Body of pancreas (tissue), 4 donors: ENCODE measurements at regions not wholly inside any gene's neighbourhood (a gene's known extent, or its start where the extent isn't known, plus 50 kb on each side); places are given as distances from the start of the nearest gene placed in this dataset.

Experiments
- ATAC-seq: fragments of 150-250 bp; one replicate; pipeline ENCODE4 v1.9.1; 2016
- DNase-seq, 4 donors: peaks; one replicate each; pipeline ENCODE4 v3.0.0-alpha.2; 2019
- H3K27ac ChIP-seq, 4 donors: fragments of 200-600 bp; sonication (generic); 1 replicate in 3 of 4; 2 replicates in 1 of 4; pipeline versions ENCODE4 v1.5.1 to v1.6.1; 2016 to 2019; ENCODE audit warnings: mild to moderate bottlenecking in 1 of 4, mixed read lengths in 1 of 4, moderate library complexity in 1 of 4
- H3K27me3 ChIP-seq, 2 donors: fragments of 200-600 bp; sonication (generic); one replicate each; pipeline ENCODE4 v1.6.0; 2016; ENCODE audit warnings: mild to moderate bottlenecking in 1 of 2
- H3K36me3 ChIP-seq, 2 donors: fragments of 200-600 bp; sonication (generic); replicated peaks in 1 of 2; 2 replicates each; pipeline ENCODE4 v1.5.1; 2016; ENCODE audit warnings: low read depth in 2 of 2; ENCODE audit not compliant: insufficient read depth in 1 of 2
- H3K4me1 ChIP-seq: fragments of 200-600 bp; sonication (generic); one replicate; pipeline ENCODE4 v1.6.0; 2016
- H3K4me3 ChIP-seq, 2 donors: fragments of 200-600 bp; sonication (generic); 1 replicate in 1 of 2; 2 replicates in 1 of 2; pipeline ENCODE4 v1.5.1; 2016 to 2019
- H3K9me3 ChIP-seq, 3 donors: fragments of 200-600 bp; sonication (generic); 1 replicate in 2 of 3; 2 replicates in 1 of 3; pipeline ENCODE4 v1.5.1; 2016
- CTCF ChIP-seq, 7 experiments: fragments of 450-650 bp in 4 of 7; fragments of 200-600 bp in 3 of 7; sonication (generic) in 3 of 7; IDR thresholded peaks; one replicate each; pipeline ENCODE4 v1.5.1; 2016 to 2019; ENCODE audit warnings: antibody characterized with exemption in 7 of 7
- POLR2A ChIP-seq, 3 donors: fragments of 450-650 bp; IDR thresholded peaks; one replicate each; pipeline ENCODE4 v1.6.1; 2016; ENCODE audit warnings: antibody characterized with exemption in 3 of 3, mild to moderate bottlenecking in 2 of 3
- WGBS, 2 donors: methylation state at CpG; one replicate each; pipeline ENCODE4 v1.1.5; 2017; 5-methylcytosine and 5-hydroxymethylcytosine counted together
- intact Hi-C: fragments of 100-400 bp; cut with DNase I; formaldehyde crosslinking; loops from one replicate; pipeline ENCODE4 v1.15.1; 2023

- Histone ChIP-seq H3K36me3 (no peaks in the 10 kb centered on the region), H3K27ac (peak overlapping the region in 2 of 4 donors; percentile 60 to 67), H3K9me3 (no peaks in the 10 kb centered on the region), H3K27me3 (no peaks in the 10 kb centered on the region), H3K4me3 (no peak overlapping the region), H3K4me1 (peaks cover 12% of the 10 kb centered on the region)
- DNase-seq: peak in 1 of 4 donors; percentile 10
- intact Hi-C loops: no loop called here
- WGBS, 2 donors: 0% methylated on average over 1 of the region's 1 CpG
- TF ChIP-seq CTCF (IDR thresholded peaks at IDR 0.05): no peak
- peak; percentile 90 for ATAC-seq
Observed at GRCh38 chr1:60573121-60573520, 499.6 kb upstream of the C1orf87 start.

GRCh38 chr1:60572378-60572777, 498.8 kb upstream of the C1orf87 start:
- H3K9me3 ChIP-seq: no peaks in the 10 kb centered on the region
- TF ChIP-seq CTCF (IDR thresholded peaks at IDR 0.05) (no peak), POLR2A (IDR thresholded peaks at IDR 0.05) (no peak)
- 89 to 93% methylated on average over 4 of the region's 4 CpGs for WGBS, 2 donors
- H3K27me3 ChIP-seq: no peaks in the 10 kb centered on the region
- intact Hi-C loops: no loop called here
- DNase-seq (no peak), ATAC-seq (no peak)
- H3K4me1 ChIP-seq: peaks cover 12% of the 10 kb centered on the region
- peak overlapping the region in 2 of 4 donors; percentile 60 to 67 for H3K27ac ChIP-seq
- no peak overlapping the region for H3K4me3 ChIP-seq
- H3K36me3 ChIP-seq: no peaks in the 10 kb centered on the region

DNA sequence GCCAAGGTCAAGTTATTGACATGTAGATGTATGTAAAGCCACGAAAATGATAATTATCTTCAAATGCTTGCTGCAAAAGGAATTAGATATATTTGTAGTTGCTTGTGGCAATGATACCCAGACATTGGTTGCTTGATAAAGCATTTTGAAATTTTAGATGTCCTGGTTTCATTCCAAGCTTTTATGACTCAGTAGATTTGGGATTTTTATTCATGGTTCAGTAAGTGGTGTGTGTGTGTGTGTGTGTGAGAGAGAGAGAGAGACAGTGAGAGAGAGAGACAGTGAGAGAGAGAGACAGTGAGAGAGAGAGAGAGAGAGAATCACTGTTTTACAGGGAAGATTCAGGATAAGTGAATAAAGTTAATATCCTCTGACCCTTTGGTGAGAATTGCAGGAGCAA, 498.2 kb upstream of the C1orf87 start:
- Histone ChIP-seq H3K4me1 (peaks cover 12% of the 10 kb centered on the region), H3K27ac (no peak overlapping the region), H3K9me3 (no peaks in the 10 kb centered on the region), H3K4me3 (no peak overlapping the region), H3K27me3 (no peaks in the 10 kb centered on the region), H3K36me3 (no peaks in the 10 kb centered on the region)
- ATAC-seq (no peak), DNase-seq (no peak)
- 25 to 36% methylated on average over 1 of the region's 1 CpG for WGBS, 2 donors
- TF ChIP-seq CTCF (IDR thresholded peaks at IDR 0.05): no peak
- TF ChIP-seq POLR2A (IDR thresholded peaks at IDR 0.05): no peak
- intact Hi-C loops: no loop called here

- DNase-seq: no peak
- no peak overlapping the region for H3K27ac ChIP-seq
- H3K36me3 ChIP-seq: no peaks in the 10 kb centered on the region
- no peak for ATAC-seq
- H3K4me1 ChIP-seq: peaks cover 12% of the 10 kb centered on the region
- intact Hi-C loops: no loop called here
- H3K9me3 ChIP-seq: no peaks in the 10 kb centered on the region
- no peak for TF ChIP-seq POLR2A (IDR thresholded peaks at IDR 0.05)
- no peak for TF ChIP-seq CTCF (IDR thresholded peaks at IDR 0.05)
- H3K4me3 ChIP-seq: no peak overlapping the region
- no peaks in the 10 kb centered on the region for H3K27me3 ChIP-seq
- 87 to 90% methylated on average over 2 of the region's 2 CpGs for WGBS, 2 donors
Observed at GRCh38 chr1:60569189-60569588, 495.6 kb upstream of the C1orf87 start.

- ATAC-seq (no peak), DNase-seq (no peak)
- Histone ChIP-seq H3K9me3 (no peaks in the 10 kb centered on the region), H3K27me3 (no peaks in the 10 kb centered on the region), H3K36me3 (no peaks in the 10 kb centered on the region), H3K4me3 (no peak overlapping the region), H3K27ac (no peak overlapping the region), H3K4me1 (no peaks in the 10 kb centered on the region)
- TF ChIP-seq CTCF (IDR thresholded peaks at IDR 0.05) (no peak), POLR2A (IDR thresholded peaks at IDR 0.05) (no peak)
- intact Hi-C loops: no loop called here
Observed at GRCh38 chr1:60567256-60567655, 493.7 kb upstream of the C1orf87 start.
